KMS-11 (cell line): ENCODE measurements at regions not wholly inside any gene's neighbourhood (a gene's known extent, or its start where the extent isn't known, plus 50 kb on each side); places are given as distances from the start of the nearest gene placed in this dataset.

Experiments
- H2AFZ ChIP-seq: fragments of 200-600 bp; sonication (generic); 2 replicates; pipeline ENCODE4 v1.6.1; 2016; ENCODE audit warnings: antibody characterized with exemption, mixed run types, low read depth
- H3K27ac ChIP-seq: fragments of 200-600 bp; sonication (generic); 2 replicates; pipeline ENCODE4 v1.6.1; 2016; ENCODE audit warnings: mild to moderate bottlenecking, mixed run types
- H3K27me3 ChIP-seq: fragments of 200-600 bp; sonication (generic); 2 replicates; pipeline ENCODE4 v1.6.1; 2017; ENCODE audit warnings: mild to moderate bottlenecking, low read depth, mixed run types, moderate library complexity; ENCODE audit not compliant: insufficient read depth
- H3K36me3 ChIP-seq: fragments of 200-600 bp; sonication (generic); 2 replicates; pipeline ENCODE4 v1.6.1; 2017; ENCODE audit warnings: mild to moderate bottlenecking, mixed run types; ENCODE audit not compliant: insufficient read depth
- H3K4me1 ChIP-seq: fragments of 200-600 bp; sonication (generic); 2 replicates; pipeline ENCODE4 v1.6.1; 2016; ENCODE audit warnings: mild to moderate bottlenecking, low read depth, mixed run types; ENCODE audit not compliant: poor library complexity, severe bottlenecking
- H3K4me2 ChIP-seq: fragments of 200-600 bp; sonication (generic); 2 replicates; pipeline ENCODE4 v1.7.0; 2016; ENCODE audit warnings: mild to moderate bottlenecking, mixed run types
- H3K4me3 ChIP-seq: fragments of 200-600 bp; sonication (generic); IDR thresholded peaks from 2 replicates; pipeline ENCODE4 v1.6.1; 2017; ENCODE audit warnings: low read depth, low read length, mixed read lengths; ENCODE audit not compliant: insufficient read depth
- H3K79me2 ChIP-seq: fragments of 200-600 bp; sonication (generic); 2 replicates; pipeline ENCODE4 v1.6.1; 2016; ENCODE audit warnings: low read depth, mixed run types; ENCODE audit not compliant: insufficient read depth
- H3K9ac ChIP-seq: fragments of 200-600 bp; sonication (generic); 2 replicates; pipeline ENCODE4 v1.6.1; 2016; ENCODE audit warnings: mild to moderate bottlenecking, mixed run types
- H4K20me1 ChIP-seq: fragments of 200-600 bp; sonication (generic); 2 replicates; pipeline ENCODE4 v1.6.1; 2016; ENCODE audit warnings: mild to moderate bottlenecking, mixed run types; ENCODE audit not compliant: insufficient read depth
- TF ChIP-seq, protein P1 (sequence below): fragments of 200-600 bp; sonication (generic); conservative IDR thresholded peaks from 2 replicates; pipeline ENCODE4 v1.6.1; 2017; ENCODE audit warnings: low read depth, mild to moderate bottlenecking, antibody characterized with exemption, low read length, moderate library complexity, mixed read lengths

DNA sequence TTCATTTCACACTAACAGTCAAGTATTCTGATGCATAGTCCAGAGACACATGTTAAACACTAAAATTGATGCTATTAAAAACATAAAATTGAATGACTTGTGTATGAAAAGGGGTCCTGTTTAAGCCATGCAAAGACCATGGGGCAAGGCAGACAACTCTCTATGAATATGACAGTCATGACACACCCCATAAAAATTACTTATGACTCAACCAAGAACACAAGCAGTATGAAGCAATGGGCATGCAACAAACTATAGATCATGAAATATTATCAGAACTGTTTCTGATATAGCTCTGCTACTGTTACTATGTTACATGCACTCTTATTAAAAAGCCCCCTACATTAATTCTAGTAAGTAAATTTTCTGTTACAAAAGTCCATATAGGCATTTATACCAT, 57.5 kb upstream of the ZCCHC13 start:
- Histone ChIP-seq H3K79me2 (no peaks in the 10 kb centered on the region), H3K4me1 (peaks cover 4% of the 10 kb centered on the region), H2AFZ (no peak overlapping the region), H3K4me3 (no peak overlapping the region), H4K20me1 (no peaks in the 10 kb centered on the region), H3K9ac (no peak overlapping the region), H3K27ac (no peak overlapping the region), H3K36me3 (no peaks in the 10 kb centered on the region), H3K4me2 (no peak overlapping the region), H3K27me3 (no peaks in the 10 kb centered on the region)
- TF ChIP-seq, protein P1, sequence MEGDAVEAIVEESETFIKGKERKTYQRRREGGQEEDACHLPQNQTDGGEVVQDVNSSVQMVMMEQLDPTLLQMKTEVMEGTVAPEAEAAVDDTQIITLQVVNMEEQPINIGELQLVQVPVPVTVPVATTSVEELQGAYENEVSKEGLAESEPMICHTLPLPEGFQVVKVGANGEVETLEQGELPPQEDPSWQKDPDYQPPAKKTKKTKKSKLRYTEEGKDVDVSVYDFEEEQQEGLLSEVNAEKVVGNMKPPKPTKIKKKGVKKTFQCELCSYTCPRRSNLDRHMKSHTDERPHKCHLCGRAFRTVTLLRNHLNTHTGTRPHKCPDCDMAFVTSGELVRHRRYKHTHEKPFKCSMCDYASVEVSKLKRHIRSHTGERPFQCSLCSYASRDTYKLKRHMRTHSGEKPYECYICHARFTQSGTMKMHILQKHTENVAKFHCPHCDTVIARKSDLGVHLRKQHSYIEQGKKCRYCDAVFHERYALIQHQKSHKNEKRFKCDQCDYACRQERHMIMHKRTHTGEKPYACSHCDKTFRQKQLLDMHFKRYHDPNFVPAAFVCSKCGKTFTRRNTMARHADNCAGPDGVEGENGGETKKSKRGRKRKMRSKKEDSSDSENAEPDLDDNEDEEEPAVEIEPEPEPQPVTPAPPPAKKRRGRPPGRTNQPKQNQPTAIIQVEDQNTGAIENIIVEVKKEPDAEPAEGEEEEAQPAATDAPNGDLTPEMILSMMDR, result no peak

GRCh38 chrX:74242484-74243138, 61.4 kb upstream of the ZCCHC13 start:
- H3K4me3 ChIP-seq, result no peak overlapping the region
- no peak overlapping the region for H3K4me2 ChIP-seq
- H3K4me1 ChIP-seq, result no peaks in the 10 kb centered on the region
- no peaks in the 10 kb centered on the region for H3K27me3 ChIP-seq
- TF ChIP-seq, protein P1, result no peak
- no peaks in the 10 kb centered on the region for H3K36me3 ChIP-seq
- H3K9ac ChIP-seq, result no peak overlapping the region
- no peaks in the 10 kb centered on the region for H4K20me1 ChIP-seq
- no peak overlapping the region for H3K27ac ChIP-seq
- no peak overlapping the region for H2AFZ ChIP-seq
- H3K79me2 ChIP-seq, result no peaks in the 10 kb centered on the region

DNA sequence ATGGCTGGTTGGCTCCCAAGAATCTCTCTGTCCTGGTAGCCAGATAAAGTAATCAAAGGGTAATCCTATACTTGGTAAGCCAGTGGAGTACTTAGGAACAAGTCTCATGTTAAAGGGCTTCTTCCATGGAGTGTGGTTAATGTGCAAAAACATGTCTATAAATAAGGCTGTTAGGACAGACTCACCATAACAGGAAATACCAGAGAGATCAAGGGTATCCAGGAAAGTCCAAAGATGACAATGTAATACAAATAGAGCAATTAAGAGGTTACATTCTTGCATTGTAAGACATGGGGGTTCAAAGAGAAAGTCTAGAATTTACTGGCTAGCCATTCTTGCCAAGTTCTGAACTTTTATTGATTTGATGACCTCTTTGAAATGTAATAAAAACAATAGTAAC, 61.9 kb upstream of the ZCCHC13 start:
- Histone ChIP-seq H3K9ac (no peak overlapping the region), H3K27ac (no peak overlapping the region), H3K27me3 (no peaks in the 10 kb centered on the region), H3K4me1 (no peaks in the 10 kb centered on the region), H3K79me2 (no peaks in the 10 kb centered on the region), H3K36me3 (no peaks in the 10 kb centered on the region), H3K4me2 (no peak overlapping the region), H4K20me1 (no peaks in the 10 kb centered on the region), H3K4me3 (no peak overlapping the region), H2AFZ (no peak overlapping the region)
- TF ChIP-seq, protein P1, result no peak

DNA sequence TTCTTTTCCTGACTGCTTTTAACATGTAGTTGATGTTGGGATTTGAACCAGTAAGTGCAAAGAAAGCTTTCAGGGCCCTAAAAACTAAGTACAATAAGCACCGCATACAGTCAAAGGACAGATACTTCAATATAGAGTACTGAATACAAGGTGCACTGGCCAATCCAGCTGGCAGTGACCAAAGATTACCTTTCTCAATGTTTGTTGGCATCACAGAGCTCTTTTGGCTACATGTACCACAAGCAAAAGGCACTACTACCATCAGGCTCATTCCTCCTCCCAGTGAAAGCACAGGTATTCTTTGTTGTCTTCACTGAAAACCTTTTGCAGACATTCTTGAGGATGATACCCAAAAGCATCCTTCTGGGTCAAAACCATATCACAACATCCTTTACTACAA, 65.2 kb upstream of the ZCCHC13 start:
- no peaks in the 10 kb centered on the region for H3K4me1 ChIP-seq
- no peak overlapping the region for H3K4me2 ChIP-seq
- no peaks in the 10 kb centered on the region for H3K36me3 ChIP-seq
- H4K20me1 ChIP-seq, result no peaks in the 10 kb centered on the region
- no peak overlapping the region for H2AFZ ChIP-seq
- no peak overlapping the region for H3K27ac ChIP-seq
- no peaks in the 10 kb centered on the region for H3K27me3 ChIP-seq
- H3K9ac ChIP-seq, result no peak overlapping the region
- H3K79me2 ChIP-seq, result no peaks in the 10 kb centered on the region
- TF ChIP-seq, protein P1, result no peak
- H3K4me3 ChIP-seq, result no peak overlapping the region
